Renal cortex interstitium (tissue), 11 donors: ENCODE measurements at regions not wholly inside any gene's neighbourhood (a gene's known extent, or its start where the extent isn't known, plus 50 kb on each side); places are given as distances from the start of the nearest gene placed in this dataset.
"Not testable (repeated sequence)": the region's sequence is repeated elsewhere in the genome, so short reads cannot be mapped to it uniquely, and the experiment has no call there.

Source experiments
- DNase-seq, 11 donors: peaks; one replicate each; pipeline ENCODE4 v3.0.0-alpha.2; 2013; ENCODE audit warnings: low read depth in 9 of 11, low spot score in 4 of 11; ENCODE audit errors: extremely low read depth in 1 of 11

GRCh38 chr6:169973588-169974467, 222.4 kb downstream of the ERMARD start:
- DNase-seq: not testable (repeated sequence)

DNA sequence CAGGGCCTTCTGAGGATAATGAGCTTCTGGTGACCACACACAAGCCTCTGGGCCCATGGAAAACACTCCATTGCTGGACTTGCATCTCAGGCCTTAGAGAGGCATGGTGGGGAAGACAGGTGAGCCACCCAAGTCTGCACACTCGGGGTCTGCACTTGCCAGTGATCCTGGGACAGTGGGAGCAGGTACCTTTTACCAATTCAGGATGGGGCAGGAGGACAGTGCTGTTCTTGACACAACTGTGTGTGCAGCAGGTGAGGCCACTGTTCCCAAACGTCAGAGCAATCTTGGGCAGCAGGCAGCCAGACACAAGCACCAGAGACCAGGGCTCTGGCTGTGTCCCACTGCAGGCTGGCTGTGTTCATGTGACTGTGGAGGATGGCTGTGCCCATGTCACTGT, 221.3 kb downstream of the ERMARD start:
- DNase-seq: no peak

GRCh38 chr6:169972101-169972651, 220.8 kb downstream of the ERMARD start:
- DNase-seq: no peak

DNA sequence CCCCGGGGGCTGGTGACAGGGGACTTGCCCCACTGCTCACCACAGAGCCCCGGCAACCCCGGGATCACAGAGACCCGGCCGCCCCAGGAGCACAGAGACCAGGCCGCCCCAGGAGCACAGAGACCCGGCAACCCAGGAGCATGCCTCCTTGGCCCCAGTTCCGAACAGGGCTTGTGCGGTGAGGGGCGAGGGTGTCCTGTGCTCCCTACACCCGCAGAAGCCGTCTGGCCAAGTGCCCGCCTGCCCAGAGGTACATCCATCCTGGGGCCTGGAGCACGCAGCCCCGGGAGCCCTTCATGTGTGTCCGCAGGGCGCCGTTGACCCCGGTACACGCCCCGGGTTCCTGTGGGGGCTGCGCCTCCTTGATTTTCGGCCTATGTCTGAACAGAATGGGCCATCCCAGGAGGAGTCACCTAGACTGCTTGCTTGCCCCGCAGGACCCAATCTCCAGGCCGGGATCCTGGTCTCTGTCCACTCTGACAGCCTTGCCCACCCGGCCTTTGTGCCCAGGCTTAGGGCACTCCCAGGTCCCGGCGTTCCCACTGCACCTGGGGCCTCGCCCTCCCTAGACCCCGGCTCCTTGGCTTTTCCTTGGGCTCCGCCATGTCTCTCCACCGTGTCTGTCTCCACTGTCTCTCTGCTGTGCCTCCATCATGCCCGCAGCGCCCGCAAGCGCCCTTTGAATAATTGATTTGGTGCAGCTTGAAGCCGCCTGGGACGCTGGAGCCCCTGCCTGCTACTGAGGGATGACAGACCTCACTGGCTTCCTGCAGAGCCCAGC, 219.8 kb downstream of the ERMARD start:
- DNase-seq: no peak

DNA sequence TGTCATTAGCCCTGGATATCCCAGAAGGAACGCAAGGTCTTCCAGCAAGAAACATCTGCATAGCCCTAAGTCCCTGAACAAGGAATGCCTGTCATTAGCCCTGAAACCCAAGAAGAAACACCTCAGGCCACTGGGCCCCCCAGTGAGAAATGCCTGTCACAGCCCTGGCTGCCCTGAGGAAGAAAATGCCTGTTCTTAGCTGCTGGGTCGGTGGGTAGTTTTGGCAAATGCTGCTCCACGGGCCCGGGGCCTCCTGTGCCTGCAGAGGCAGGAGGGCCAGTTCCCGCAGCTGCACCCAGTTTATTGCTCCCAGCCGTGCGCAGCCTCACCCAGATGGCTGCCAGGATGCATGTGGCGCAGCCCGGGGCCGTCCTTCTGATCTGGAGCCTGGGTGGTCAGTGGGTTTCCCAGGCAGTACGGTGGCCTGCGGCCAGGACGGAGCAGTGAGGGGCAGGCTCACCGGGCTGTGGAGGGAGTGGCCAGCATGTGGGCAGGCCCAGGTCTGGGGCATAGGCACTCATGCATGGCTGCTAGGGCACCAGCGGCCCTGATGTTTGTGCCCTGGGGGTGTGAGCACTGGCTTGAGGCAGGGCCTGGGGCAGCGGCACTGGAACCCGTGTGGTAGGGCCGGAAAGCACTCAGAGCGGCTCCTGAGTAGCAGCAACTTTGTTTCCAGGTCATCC, 219.0 kb downstream of the ERMARD start:
- DNase-seq: no peak

GRCh38 chr6:169969372-169970099, 218.1 kb downstream of the ERMARD start:
- DNase-seq: no peak

DNA sequence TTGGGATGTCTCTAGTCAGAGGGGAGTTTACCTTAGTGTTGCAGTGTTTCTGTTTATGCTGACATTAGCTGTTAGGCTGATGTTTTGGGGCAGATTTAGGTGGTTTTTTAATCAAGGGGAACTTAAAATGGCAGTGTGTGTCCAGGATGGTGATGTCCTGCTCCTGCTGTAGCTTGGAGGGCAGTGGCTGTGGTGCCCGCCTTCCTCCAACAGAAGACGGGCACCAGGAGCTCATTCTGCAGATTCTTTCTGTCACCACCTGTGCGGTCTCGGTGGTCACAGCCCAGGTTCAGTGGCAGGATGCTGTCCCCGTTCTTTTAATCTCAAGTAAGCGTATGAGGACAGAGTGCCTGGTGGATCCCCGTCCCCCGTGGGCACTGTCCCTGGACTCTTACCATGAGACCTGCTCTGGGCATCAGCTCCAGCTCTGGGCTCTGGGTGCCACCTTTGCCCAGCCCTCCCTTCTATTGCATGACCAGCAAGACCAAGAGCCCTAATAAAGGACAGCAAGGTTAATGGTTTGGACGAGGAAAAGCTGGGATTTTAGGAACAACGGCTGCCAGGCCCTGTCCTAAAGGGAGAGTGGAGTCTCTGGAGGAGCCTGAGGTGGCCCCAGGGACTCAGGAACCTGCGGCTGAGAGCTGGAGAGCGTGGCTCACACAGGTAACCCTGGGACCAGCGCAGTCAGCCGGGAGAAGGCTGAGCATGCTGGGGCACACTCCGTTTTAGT, 217.3 kb downstream of the ERMARD start:
- no peak for DNase-seq

DNA sequence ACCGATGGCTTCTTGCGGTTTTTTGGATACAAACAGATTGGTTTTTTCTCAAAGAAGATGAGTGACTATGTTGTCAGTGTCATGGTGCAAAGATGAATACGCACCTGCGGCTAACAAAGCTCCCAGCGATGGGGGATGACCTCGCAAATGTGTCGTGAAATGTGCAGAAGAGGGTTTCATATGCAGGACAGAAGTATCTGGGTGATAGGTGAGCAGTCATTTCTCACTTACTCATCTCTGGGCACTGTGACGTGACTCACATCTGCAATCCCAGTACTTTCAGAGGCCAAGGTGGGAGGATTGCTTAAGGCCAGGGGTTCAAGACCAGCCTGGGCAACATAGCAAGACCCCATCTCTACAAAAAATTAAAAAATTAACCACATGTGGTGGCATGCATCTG, 216.3 kb downstream of the ERMARD start:
- no peak for DNase-seq

- DNase-seq: no peak
Observed at GRCh38 chr6:169966312-169967181, 215.1 kb downstream of the ERMARD start.

DNA sequence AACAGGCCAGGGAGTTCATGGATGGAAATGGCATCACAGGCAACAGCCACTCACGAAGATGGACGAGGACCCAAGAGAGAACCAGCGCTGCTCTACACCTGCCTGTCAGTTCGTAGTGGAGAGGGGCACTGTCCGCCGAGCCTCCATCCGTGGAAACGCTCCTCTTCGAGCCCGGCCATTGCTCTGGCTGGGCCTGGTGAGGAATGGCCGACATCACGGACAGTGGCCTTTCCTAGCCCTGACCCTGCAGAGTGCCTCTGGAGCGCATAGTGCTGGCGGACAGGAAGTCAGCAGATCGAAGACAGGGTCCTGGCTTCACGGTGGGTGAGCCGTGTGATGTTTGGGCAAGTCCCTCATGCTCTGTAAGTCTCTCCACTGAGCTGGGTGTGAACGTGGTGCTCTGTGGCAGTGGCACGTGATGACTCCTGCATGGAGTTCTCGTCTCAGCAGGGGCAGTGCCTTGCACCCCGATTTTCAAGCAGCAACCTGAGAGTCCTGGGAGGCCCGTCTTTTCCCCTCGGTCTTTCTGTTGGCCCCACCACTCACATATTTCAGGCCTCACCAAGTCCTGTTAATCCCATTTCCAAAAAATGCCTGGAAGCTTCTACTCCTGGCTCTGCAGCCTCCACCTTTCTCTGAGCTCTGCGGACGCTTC, 214.4 kb downstream of the ERMARD start:
- no peak for DNase-seq

DNA sequence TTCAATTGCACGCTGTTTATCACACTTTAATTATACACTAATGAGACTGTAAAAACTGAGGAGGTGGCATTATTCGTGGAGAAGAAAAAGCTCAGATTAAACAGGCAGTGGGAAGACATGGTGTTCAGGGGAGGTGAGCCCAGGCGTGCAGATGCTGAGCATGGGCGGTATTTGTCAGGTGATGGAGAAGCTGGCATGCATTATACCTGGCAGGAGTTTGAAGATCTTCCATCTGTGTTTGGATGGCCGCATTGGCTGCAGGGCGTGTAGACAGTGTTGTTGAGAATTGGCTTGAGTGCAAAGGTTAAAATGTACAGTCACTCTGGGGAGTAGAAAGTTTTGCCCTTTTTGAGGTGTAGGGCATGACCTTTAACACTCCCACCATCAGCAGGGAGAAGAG, 213.8 kb downstream of the ERMARD start:
- no peak for DNase-seq

DNA sequence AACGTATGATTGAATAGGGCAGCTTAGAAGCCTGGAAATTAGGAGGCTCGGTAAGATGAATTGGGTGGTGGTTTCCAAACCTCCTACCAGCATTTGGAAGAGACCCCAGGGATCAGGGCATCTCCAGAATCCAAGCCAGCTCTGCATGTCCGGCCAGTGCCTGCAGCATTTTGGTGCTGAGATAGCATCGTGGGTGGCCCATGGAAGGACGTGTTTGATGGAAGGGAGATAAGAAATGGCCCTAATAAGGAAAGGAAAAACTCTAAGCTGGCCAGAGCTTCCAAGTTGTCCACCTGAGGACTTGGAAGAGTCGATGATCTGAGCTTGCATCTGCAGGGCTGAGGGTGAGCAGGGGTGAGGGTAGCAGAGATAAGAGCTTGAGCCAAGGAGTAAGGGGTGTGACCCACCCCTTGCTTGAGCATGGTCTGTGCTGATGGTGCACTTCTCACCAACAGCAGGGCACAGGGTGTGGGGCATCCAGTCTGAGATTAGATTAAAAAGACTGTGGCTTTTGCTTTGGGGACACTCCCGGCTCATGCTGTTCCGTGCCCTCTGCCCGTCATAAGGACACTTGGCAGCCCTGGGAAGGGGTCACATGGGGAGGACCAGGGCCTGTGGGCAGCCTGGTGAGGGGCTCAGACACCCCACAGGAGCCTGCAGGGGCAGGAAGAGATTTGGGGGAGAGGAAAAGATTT, 213.2 kb downstream of the ERMARD start:
- no peak for DNase-seq

- DNase-seq: no peak
Observed at GRCh38 chr6:169963581-169964297, 212.3 kb downstream of the ERMARD start.

GRCh38 chr6:169962604-169963469, 211.4 kb downstream of the ERMARD start:
- no peak for DNase-seq
